NCI-H460 (cell line): ENCODE measurements at regions not wholly inside any gene's neighbourhood (a gene's known extent, or its start where the extent isn't known, plus 50 kb on each side); places are given as distances from the start of the nearest gene placed in this dataset.

Source experiments
- DNase-seq: peaks from one replicate; pipeline ENCODE4 v3.0.0-alpha.2; 2016; ENCODE audit warnings: low read depth; ENCODE audit errors: extremely low read depth

- DNase-seq: no peak
These were observed 154.2 kb upstream of the KCNMB2 start for GRCh38 chr3:178381971-178382448.

- no peak for DNase-seq
These were observed 153.7 kb upstream of the KCNMB2 start for GRCh38 chr3:178382449-178383061.

GRCh38 chr3:178384321-178385230 lies 151.7 kb upstream of the KCNMB2 start:
- no peak for DNase-seq

- peak; percentile 29 for DNase-seq
These were observed 150.8 kb upstream of the KCNMB2 start for GRCh38 chr3:178385280-178385952.

GRCh38 chr3:178386401-178386800 lies 149.8 kb upstream of the KCNMB2 start:
- no peak for DNase-seq

- no peak for DNase-seq
These were observed 149.4 kb upstream of the KCNMB2 start for GRCh38 chr3:178386880-178387279.

- DNase-seq: no peak
These were observed 147.8 kb upstream of the KCNMB2 start for GRCh38 chr3:178388473-178388872.

- DNase-seq: no peak
These were observed 147.0 kb upstream of the KCNMB2 start for GRCh38 chr3:178389258-178389657.

- no peak for DNase-seq
These were observed 143.7 kb upstream of the KCNMB2 start for GRCh38 chr3:178392511-178392926.

GRCh38 chr3:178393146-178393545 lies 143.1 kb upstream of the KCNMB2 start:
- no peak for DNase-seq

- no peak for DNase-seq
These were observed 142.4 kb upstream of the KCNMB2 start for GRCh38 chr3:178393824-178394223.

- DNase-seq: no peak
These were observed 139.9 kb upstream of the KCNMB2 start for GRCh38 chr3:178396318-178396717.

GRCh38 chr3:178397202-178397601 lies 139.0 kb upstream of the KCNMB2 start:
- no peak for DNase-seq

- DNase-seq: no peak
These were observed 138.4 kb upstream of the KCNMB2 start for GRCh38 chr3:178397836-178398235.

GRCh38 chr3:178404961-178405360 lies 131.3 kb upstream of the KCNMB2 start:
- DNase-seq: no peak

GRCh38 chr3:178405531-178405930 lies 130.7 kb upstream of the KCNMB2 start:
- no peak for DNase-seq

- no peak for DNase-seq
These were observed 130.0 kb upstream of the KCNMB2 start for GRCh38 chr3:178406206-178406605.

GRCh38 chr3:178415384-178415783 lies 120.9 kb upstream of the KCNMB2 start:
- no peak for DNase-seq

- DNase-seq: no peak
These were observed 118.5 kb upstream of the KCNMB2 start for GRCh38 chr3:178417736-178418135.

- DNase-seq: peak; percentile 22
These were observed 117.2 kb upstream of the KCNMB2 start for GRCh38 chr3:178419071-178419470.

GRCh38 chr3:178420033-178420432 lies 116.2 kb upstream of the KCNMB2 start:
- no peak for DNase-seq
